Fibroblast of lung (primary cell): ENCODE measurements at regions not wholly inside any gene's neighbourhood (a gene's known extent, or its start where the extent isn't known, plus 50 kb on each side); places are given as distances from the start of the nearest gene placed in this dataset.
A peak's percentile ranks its signal among the peaks of the same experiment; 100 is the strongest.

Source experiments
- DNase-seq, 2 donors: peaks; one replicate each; pipeline versions ENCODE4 v3.0.0 to v3.0.0-alpha.2; 2010; ENCODE audit warnings: low read depth in 2 of 2
- H2AFZ ChIP-seq: 2 replicates; pipeline ENCODE4 v1.5.1; 2012; ENCODE audit warnings: low read length, control low read depth, inconsistent platforms
- H3K27ac ChIP-seq: 2 replicates; pipeline ENCODE4 v1.5.1; 2011; ENCODE audit warnings: low read length, control low read depth; ENCODE audit not compliant: insufficient read depth
- H3K27me3 ChIP-seq: 2 replicates; pipeline ENCODE4 v1.5.1; 2011; ENCODE audit warnings: mild to moderate bottlenecking, low read length; ENCODE audit not compliant: control insufficient read depth, insufficient read depth
- H3K36me3 ChIP-seq: 2 replicates; pipeline ENCODE4 v1.5.1; 2011; ENCODE audit warnings: low read length; ENCODE audit not compliant: control insufficient read depth, insufficient read depth
- H3K4me1 ChIP-seq: 2 replicates; pipeline ENCODE4 v1.5.1; 2011; ENCODE audit warnings: low read length; ENCODE audit not compliant: control insufficient read depth, insufficient read depth; ENCODE audit errors: extremely low read depth
- H3K4me2 ChIP-seq: 2 replicates; pipeline ENCODE4 v1.5.1; 2011; ENCODE audit warnings: low read length, control low read depth; ENCODE audit not compliant: insufficient read depth; ENCODE audit errors: extremely low read depth
- H3K4me3 ChIP-seq, 4 experiments: fragments of 200-600 bp in 1 of 4; sonication (generic) in 1 of 4; replicated peaks in 1 of 4; 2 replicates each; pipeline ENCODE4 v1.5.1; 2011 to 2016; ENCODE audit warnings: low read length in 4 of 4, low read depth in 3 of 4, mild to moderate bottlenecking in 3 of 4, control low read depth in 2 of 4, inconsistent platforms in 1 of 4, mixed read lengths in 1 of 4; ENCODE audit not compliant: insufficient read depth in 1 of 4; ENCODE audit errors: control extremely low read depth in 1 of 4
- H3K79me2 ChIP-seq: 2 replicates; pipeline ENCODE4 v1.5.1; 2012; ENCODE audit warnings: mild to moderate bottlenecking, low read length, inconsistent platforms; ENCODE audit not compliant: control insufficient read depth, insufficient read depth
- H3K9ac ChIP-seq: 2 replicates; pipeline ENCODE4 v1.5.1; 2011; ENCODE audit warnings: mild to moderate bottlenecking, low read length, control low read depth; ENCODE audit not compliant: insufficient read depth
- H3K9me3 ChIP-seq: 2 replicates; pipeline ENCODE4 v1.5.1; 2012; ENCODE audit warnings: low read depth, low read length; ENCODE audit not compliant: control insufficient read depth, insufficient read depth
- H4K20me1 ChIP-seq: 2 replicates; pipeline ENCODE4 v1.5.1; 2011; ENCODE audit warnings: low read length; ENCODE audit not compliant: control insufficient read depth, insufficient read depth; ENCODE audit errors: extremely low read depth
- EZH2 ChIP-seq: IDR thresholded peaks from 2 replicates; pipeline ENCODE4 v1.5.1; 2012; ENCODE audit warnings: low read length, control low read depth, mild to moderate bottlenecking; ENCODE audit errors: missing control alignments
- TF ChIP-seq, protein P1 (sequence below), 2 donors: IDR thresholded peaks in 1 of 2; conservative IDR thresholded peaks in 1 of 2; 1 replicate in 1 of 2; 2 replicates in 1 of 2; pipeline ENCODE4 v1.5.1; 2011 to 2012; ENCODE audit warnings: low read length in 2 of 2, control low read depth in 1 of 2, inconsistent platforms in 1 of 2, low read depth in 1 of 2, mild to moderate bottlenecking in 1 of 2

DNA sequence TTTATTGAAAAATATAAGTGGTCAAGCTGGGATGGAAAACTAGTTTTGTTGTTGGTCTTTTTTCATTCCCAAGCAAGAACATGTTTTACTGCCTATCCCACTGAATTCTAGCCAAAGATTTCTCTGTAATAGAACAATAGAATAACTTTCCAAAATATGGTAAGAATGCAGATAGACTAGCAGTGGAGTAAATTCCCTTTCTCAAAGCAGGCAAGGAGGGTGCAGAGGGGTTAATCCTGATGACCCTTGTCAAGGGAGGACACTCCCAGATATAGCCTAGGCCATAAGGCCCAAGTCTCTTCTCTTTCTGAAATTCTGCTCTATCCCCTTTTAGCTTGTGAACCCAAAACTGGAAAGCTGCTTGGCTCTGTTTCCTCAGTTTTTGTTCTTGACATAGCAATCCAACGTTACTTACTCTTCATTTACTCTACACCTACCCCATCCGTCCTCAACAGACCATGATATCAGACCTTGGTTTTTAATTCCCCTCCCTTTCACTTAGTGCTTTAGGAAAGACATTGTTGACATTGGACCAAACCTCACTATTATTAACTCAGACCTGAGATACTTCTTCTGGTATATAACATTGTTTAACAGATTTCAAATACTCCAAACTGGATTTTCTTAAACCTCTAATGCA lies 453.6 kb upstream of the THBS1 start:
- Histone ChIP-seq H3K79me2 (no peaks in the 10 kb centered on the region), H3K4me2 (no peak overlapping the region), H4K20me1 (no peaks in the 10 kb centered on the region), H3K4me1 (peaks cover 59% of the 10 kb centered on the region), H3K9ac (no peak overlapping the region), H3K36me3 (no peaks in the 10 kb centered on the region), H3K27ac (peak overlapping the region; percentile 89), H3K9me3 (no peaks in the 10 kb centered on the region), H3K4me3 (no peak overlapping the region), H2AFZ (no peak overlapping the region), H3K27me3 (no peaks in the 10 kb centered on the region)
- TF ChIP-seq, protein P1, sequence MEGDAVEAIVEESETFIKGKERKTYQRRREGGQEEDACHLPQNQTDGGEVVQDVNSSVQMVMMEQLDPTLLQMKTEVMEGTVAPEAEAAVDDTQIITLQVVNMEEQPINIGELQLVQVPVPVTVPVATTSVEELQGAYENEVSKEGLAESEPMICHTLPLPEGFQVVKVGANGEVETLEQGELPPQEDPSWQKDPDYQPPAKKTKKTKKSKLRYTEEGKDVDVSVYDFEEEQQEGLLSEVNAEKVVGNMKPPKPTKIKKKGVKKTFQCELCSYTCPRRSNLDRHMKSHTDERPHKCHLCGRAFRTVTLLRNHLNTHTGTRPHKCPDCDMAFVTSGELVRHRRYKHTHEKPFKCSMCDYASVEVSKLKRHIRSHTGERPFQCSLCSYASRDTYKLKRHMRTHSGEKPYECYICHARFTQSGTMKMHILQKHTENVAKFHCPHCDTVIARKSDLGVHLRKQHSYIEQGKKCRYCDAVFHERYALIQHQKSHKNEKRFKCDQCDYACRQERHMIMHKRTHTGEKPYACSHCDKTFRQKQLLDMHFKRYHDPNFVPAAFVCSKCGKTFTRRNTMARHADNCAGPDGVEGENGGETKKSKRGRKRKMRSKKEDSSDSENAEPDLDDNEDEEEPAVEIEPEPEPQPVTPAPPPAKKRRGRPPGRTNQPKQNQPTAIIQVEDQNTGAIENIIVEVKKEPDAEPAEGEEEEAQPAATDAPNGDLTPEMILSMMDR (conservative IDR thresholded peaks at IDR 0.05 in 1 of 2, IDR thresholded peaks at IDR 0.05 in 1 of 2; ENCODE audit: low read depth in 1 of 2, low read length in 2 of 2): no peak
- TF ChIP-seq EZH2: no peak
- DNase-seq: peak in 1 of 2 donors; percentile 79

DNA sequence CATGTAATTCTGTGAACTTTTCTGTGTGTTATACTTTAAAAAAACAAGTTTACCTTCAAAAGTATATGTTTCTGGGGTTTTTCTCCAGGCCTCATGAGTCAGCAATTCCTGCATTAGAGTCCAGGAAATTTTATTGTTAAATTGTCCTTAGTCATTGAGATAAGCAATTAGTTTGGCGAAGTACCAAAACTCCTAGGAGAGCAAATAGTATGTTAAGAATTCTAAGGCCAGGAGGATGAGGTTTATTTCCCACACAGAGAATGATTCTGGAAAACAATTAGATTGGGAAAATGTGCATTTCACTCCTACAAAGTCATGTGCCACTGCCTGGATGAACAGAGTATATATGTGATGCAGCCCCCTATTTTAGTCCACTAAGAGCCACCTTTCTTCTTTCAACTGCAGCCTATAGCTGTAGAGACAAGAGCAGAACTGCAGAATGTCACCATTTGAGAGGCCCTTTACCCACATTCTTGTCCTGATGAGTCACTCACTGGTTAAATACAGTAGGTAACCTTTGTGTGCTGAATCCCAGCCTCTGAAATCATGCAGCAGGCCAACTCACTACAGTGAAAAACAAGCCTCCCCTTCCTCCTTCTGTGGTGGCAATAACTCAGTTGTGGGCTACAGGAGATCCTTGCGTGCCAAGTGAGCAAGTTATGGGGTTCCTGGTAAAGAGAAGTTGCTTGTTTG lies 452.8 kb upstream of the THBS1 start:
- peak overlapping the region; percentile 18 for H3K4me2 ChIP-seq
- TF ChIP-seq, protein P1 (conservative IDR thresholded peaks at IDR 0.05 in 1 of 2, IDR thresholded peaks at IDR 0.05 in 1 of 2; ENCODE audit: low read depth in 1 of 2, low read length in 2 of 2): no peak
- TF ChIP-seq EZH2: no peak
- DNase-seq: peak; percentile 91 to 99

DNA sequence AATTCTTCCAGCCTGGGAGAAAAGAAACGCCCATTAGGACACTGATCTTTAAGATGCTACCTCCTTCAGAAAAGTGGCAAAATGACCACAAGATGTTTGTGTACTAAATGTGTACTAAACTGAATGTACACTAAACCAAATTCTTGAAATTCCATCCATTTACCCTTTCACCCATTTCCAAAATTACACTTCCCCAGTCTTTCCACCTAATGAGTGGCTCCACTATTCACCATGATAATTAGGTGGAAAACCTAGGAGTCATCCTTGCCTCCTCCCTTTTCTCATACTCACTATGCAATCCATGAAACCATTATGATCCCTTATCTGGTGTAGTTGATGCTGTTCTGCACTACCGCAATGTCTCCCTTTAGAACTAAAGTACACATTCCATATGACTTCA lies 452.1 kb upstream of the THBS1 start:
- H3K36me3 ChIP-seq: no peaks in the 10 kb centered on the region
- H3K9me3 ChIP-seq: no peaks in the 10 kb centered on the region
- no peak overlapping the region for H3K4me3 ChIP-seq
- H4K20me1 ChIP-seq: no peaks in the 10 kb centered on the region
- DNase-seq: peak in 1 of 2 donors; percentile 38
- H3K4me1 ChIP-seq: peaks cover 64% of the 10 kb centered on the region
- TF ChIP-seq EZH2: no peak
- TF ChIP-seq, protein P1 (conservative IDR thresholded peaks at IDR 0.05 in 1 of 2, IDR thresholded peaks at IDR 0.05 in 1 of 2; ENCODE audit: low read depth in 1 of 2, low read length in 2 of 2): no peak
- peak overlapping the region; percentile 43 for H3K9ac ChIP-seq
- H2AFZ ChIP-seq: no peak overlapping the region
- H3K79me2 ChIP-seq: no peaks in the 10 kb centered on the region
- peak overlapping the region; percentile 89 for H3K27ac ChIP-seq
- H3K4me2 ChIP-seq: peak overlapping the region; percentile 18
- no peaks in the 10 kb centered on the region for H3K27me3 ChIP-seq

More for the DNA sequence above, 452.8 kb upstream of the THBS1 start:
- H3K27ac ChIP-seq: peak overlapping the region; percentile 89
- no peak overlapping the region for H3K4me3 ChIP-seq
- no peaks in the 10 kb centered on the region for H3K36me3 ChIP-seq
- H3K79me2 ChIP-seq: no peaks in the 10 kb centered on the region
- peaks cover 64% of the 10 kb centered on the region for H3K4me1 ChIP-seq
- no peaks in the 10 kb centered on the region for H3K9me3 ChIP-seq
- H3K27me3 ChIP-seq: no peaks in the 10 kb centered on the region
- H4K20me1 ChIP-seq: no peaks in the 10 kb centered on the region
- peak overlapping the region; percentile 43 for H3K9ac ChIP-seq
- no peak overlapping the region for H2AFZ ChIP-seq
